Esophagus muscularis mucosa (tissue), 4 donors: ENCODE measurements at regions not wholly inside any gene's neighbourhood (a gene's known extent, or its start where the extent isn't known, plus 50 kb on each side); places are given as distances from the start of the nearest gene placed in this dataset.

Experiments
- DNase-seq: peaks from one replicate; pipeline ENCODE4 v3.0.0-alpha.2; 2017; ENCODE audit errors: extremely low spot score
- H3K27ac ChIP-seq, 4 donors: fragments of 200-600 bp; sonication (generic); replicated peaks in 1 of 4; 1 replicate in 3 of 4; 2 replicates in 1 of 4; pipeline ENCODE4 v1.5.1; 2016 to 2019; ENCODE audit warnings: mild to moderate bottlenecking in 1 of 4
- H3K27me3 ChIP-seq, 4 donors: fragments of 200-600 bp; sonication (generic); one replicate each; pipeline versions ENCODE4 v1.5.1 to v1.6.0; 2016 to 2019
- H3K36me3 ChIP-seq, 4 donors: fragments of 200-600 bp; sonication (generic); one replicate each; pipeline ENCODE4 v1.5.1; 2016 to 2019
- H3K4me1 ChIP-seq, 4 donors: fragments of 200-600 bp; sonication (generic); one replicate each; pipeline ENCODE4 v1.5.1; 2016 to 2019
- H3K4me3 ChIP-seq, 4 donors: fragments of 200-600 bp; sonication (generic); 1 replicate in 2 of 4; 2 replicates in 2 of 4; pipeline ENCODE4 v1.5.1; 2016 to 2019; ENCODE audit warnings: mild to moderate bottlenecking in 4 of 4, moderate library complexity in 1 of 4
- H3K9me3 ChIP-seq, 4 donors: fragments of 200-600 bp; sonication (generic); 1 replicate in 3 of 4; 2 replicates in 1 of 4; pipeline ENCODE4 v1.5.1; 2016 to 2019
- EP300 ChIP-seq: sonication (generic); formaldehyde crosslinking; IDR thresholded peaks from one replicate; pipeline ENCODE4 v1.6.1; 2017; ENCODE audit warnings: antibody characterized with exemption
- POLR2A ChIP-seq: fragments of 450-650 bp; IDR thresholded peaks from one replicate; pipeline ENCODE4 v1.6.1; 2017; ENCODE audit warnings: antibody characterized with exemption, moderate library complexity, mild to moderate bottlenecking, low read depth
- POLR2AphosphoS5 ChIP-seq, 2 donors: sonication (generic); formaldehyde crosslinking; IDR thresholded peaks; one replicate each; pipeline ENCODE4 v1.6.1; 2017; ENCODE audit warnings: antibody characterized with exemption in 2 of 2
- WGBS: methylation state at CpG from one replicate; pipeline ENCODE4 v1.1.5; 2018; 5-methylcytosine and 5-hydroxymethylcytosine counted together
- intact Hi-C: fragments of 100-400 bp; cut with DNase I; formaldehyde crosslinking; loops from one replicate; pipeline ENCODE4 v1.15.1; 2023
- TF ChIP-seq, protein P1 (sequence below), 3 experiments: fragments of 200-600 bp in 2 of 3; fragments of 450-650 bp in 1 of 3; sonication (generic) in 2 of 3; IDR thresholded peaks; one replicate each; pipeline ENCODE4 v1.5.1; 2017 to 2019; ENCODE audit warnings: antibody characterized with exemption in 3 of 3, mild to moderate bottlenecking in 2 of 3, moderate library complexity in 1 of 3

DNA sequence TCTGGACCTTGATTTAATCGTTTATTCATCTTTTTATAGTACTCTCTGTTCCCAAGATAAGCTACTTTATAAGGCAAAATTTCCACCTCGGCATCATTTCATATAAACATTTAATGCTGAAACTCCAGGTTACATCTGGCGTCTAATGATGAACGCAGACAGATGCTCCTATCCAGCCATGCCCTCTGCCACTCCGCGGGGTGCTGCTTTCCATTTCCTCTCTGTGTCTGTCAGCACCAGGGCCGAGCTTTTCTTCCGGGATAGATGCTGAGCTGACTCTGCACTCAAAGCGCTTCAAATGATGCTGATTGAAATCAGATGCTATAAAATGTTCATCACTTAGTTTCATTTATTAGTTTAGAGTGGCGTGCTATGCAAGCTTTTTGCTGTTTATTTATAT lies 80.5 kb upstream of the HELT start:
- no peaks in the 10 kb centered on the region for H3K36me3 ChIP-seq
- H3K27ac ChIP-seq: no peak overlapping the region
- peaks cover 0 to 12% (median 0%) of the 10 kb centered on the region in 4 donors for H3K27me3 ChIP-seq
- no peaks in the 10 kb centered on the region for H3K9me3 ChIP-seq
- H3K4me3 ChIP-seq: no peak overlapping the region
- 22% methylated on average over 10 of the region's 10 CpGs for whole genome bisulfite sequencing
- intact Hi-C loops: no loop called here
- H3K4me1 ChIP-seq: peaks cover 0 to 10% (median 0%) of the 10 kb centered on the region in 4 donors
- DNase-seq: peak; percentile 21
- TF ChIP-seq POLR2AphosphoS5 (IDR thresholded peaks at IDR 0.05): no peak
- TF ChIP-seq, protein P1, sequence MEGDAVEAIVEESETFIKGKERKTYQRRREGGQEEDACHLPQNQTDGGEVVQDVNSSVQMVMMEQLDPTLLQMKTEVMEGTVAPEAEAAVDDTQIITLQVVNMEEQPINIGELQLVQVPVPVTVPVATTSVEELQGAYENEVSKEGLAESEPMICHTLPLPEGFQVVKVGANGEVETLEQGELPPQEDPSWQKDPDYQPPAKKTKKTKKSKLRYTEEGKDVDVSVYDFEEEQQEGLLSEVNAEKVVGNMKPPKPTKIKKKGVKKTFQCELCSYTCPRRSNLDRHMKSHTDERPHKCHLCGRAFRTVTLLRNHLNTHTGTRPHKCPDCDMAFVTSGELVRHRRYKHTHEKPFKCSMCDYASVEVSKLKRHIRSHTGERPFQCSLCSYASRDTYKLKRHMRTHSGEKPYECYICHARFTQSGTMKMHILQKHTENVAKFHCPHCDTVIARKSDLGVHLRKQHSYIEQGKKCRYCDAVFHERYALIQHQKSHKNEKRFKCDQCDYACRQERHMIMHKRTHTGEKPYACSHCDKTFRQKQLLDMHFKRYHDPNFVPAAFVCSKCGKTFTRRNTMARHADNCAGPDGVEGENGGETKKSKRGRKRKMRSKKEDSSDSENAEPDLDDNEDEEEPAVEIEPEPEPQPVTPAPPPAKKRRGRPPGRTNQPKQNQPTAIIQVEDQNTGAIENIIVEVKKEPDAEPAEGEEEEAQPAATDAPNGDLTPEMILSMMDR (IDR thresholded peaks at IDR 0.05): no peak
- TF ChIP-seq POLR2A: no peak
- TF ChIP-seq EP300: no peak

DNA sequence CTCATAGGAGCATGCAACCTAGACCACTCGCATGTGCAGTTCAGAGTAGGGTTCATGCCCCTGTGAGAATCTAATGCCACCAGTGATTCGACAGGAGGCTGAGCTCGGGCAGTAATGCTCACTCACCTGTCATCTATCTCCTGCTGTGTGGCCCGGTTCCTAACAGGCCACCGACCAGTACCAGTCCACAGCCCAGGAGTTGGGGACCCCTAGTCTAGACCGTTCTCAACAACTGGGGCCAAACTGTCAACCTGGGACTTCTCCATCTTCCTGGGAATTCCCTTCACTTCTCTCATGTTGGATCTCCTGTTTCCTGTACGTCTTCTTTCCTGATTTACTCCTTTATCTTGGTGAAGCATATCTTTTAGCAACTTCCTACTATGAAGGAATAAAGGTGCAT lies 79.4 kb upstream of the HELT start:
- no peaks in the 10 kb centered on the region for H3K9me3 ChIP-seq
- intact Hi-C loops: no loop called here
- peaks cover 0 to 5% (median 0%) of the 10 kb centered on the region in 4 donors for H3K27me3 ChIP-seq
- peaks cover 0 to 10% (median 0%) of the 10 kb centered on the region in 4 donors for H3K4me1 ChIP-seq
- 91% methylated on average over 6 of the region's 7 CpGs for WGBS
- TF ChIP-seq, protein P1 (IDR thresholded peaks at IDR 0.05): no peak
- TF ChIP-seq POLR2A (no peak), POLR2AphosphoS5 (IDR thresholded peaks at IDR 0.05) (no peak), EP300 (no peak)
- no peak overlapping the region for H3K4me3 ChIP-seq
- H3K27ac ChIP-seq: no peak overlapping the region
- DNase-seq: peak; percentile 53
- H3K36me3 ChIP-seq: no peaks in the 10 kb centered on the region

DNA sequence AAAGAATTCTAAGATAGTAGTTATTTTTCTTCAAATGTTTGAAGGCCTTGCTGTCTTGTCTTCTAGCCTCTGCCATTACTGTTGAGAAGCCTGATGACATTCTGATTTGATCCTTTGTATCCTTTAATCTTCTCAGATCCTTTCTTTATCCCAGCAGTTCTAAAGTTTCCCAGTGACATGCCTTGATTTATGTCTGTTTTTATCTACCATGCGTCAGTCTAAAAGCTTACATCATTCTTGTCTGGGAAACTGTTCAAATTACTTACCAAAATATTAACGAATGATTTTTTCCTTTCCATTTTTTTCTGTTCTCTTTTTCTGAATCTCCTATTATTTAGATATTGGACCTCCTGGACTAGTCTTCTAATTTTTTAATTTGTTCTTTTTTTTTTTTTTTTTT lies 78.3 kb upstream of the HELT start:
- H3K9me3 ChIP-seq: no peaks in the 10 kb centered on the region
- peaks cover 0 to under 1% (median 0%) of the 10 kb centered on the region in 4 donors for H3K27me3 ChIP-seq
- H3K27ac ChIP-seq: no peak overlapping the region
- H3K4me1 ChIP-seq: peaks cover 0 to 10% (median 0%) of the 10 kb centered on the region in 4 donors
- DNase-seq: no peak
- H3K4me3 ChIP-seq: no peak overlapping the region
- no peaks in the 10 kb centered on the region for H3K36me3 ChIP-seq
- no peak for TF ChIP-seq POLR2A
- no peak for TF ChIP-seq POLR2AphosphoS5 (IDR thresholded peaks at IDR 0.05)
- no peak for TF ChIP-seq EP300
- TF ChIP-seq, protein P1 (IDR thresholded peaks at IDR 0.05): no peak
- 71% methylated on average over 2 of the region's 2 CpGs for whole genome bisulfite sequencing
- intact Hi-C loops: no loop called here

DNA sequence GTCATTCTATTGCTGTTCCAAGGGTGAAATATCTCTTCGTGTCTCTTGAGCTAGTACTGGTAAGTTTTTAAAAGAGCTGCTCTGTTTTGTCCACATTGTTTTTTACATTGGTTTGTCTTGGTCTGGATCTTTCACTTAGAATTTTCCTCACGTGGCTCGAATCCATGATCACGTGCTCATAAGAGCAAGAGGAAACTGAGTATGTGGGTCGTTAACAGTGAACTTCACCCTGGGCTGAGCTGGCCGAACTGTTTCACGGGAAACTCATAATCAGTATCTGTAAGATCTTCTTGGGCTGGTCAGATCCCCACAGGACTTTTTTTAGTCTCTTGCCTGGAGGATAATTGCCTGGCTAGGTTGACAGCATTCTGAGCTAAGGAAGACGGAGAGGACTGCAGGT lies 77.8 kb upstream of the HELT start:
- 89% methylated on average over 8 of the region's 8 CpGs for WGBS
- H3K27ac ChIP-seq: no peak overlapping the region
- no peaks in the 10 kb centered on the region for H3K27me3 ChIP-seq
- no peaks in the 10 kb centered on the region for H3K9me3 ChIP-seq
- peaks cover 0 to 10% (median 0%) of the 10 kb centered on the region in 4 donors for H3K4me1 ChIP-seq
- no peak overlapping the region for H3K4me3 ChIP-seq
- intact Hi-C loops: no loop called here
- DNase-seq: peak; percentile 70
- H3K36me3 ChIP-seq: no peaks in the 10 kb centered on the region
- TF ChIP-seq POLR2A (no peak), POLR2AphosphoS5 (IDR thresholded peaks at IDR 0.05) (no peak), EP300 (no peak)
- TF ChIP-seq, protein P1 (IDR thresholded peaks at IDR 0.05): no peak
